ENCODE measurements at regions not wholly inside any gene's neighbourhood (a gene's known extent, or its start where the extent isn't known, plus 50 kb on each side); places are given as distances from the start of the nearest gene placed in this dataset.
"Not testable (repeated sequence)": the region's sequence is repeated elsewhere in the genome, so short reads cannot be mapped to it uniquely, and the experiment has no call there.

- Histone ChIP-seq H3K27me3 (no peaks in the 10 kb centered on the region), H3K9me3 (replicated peaks in 1 of 11) (peaks cover 7 to 40% (median 14%) of the 10 kb centered on the region in 11 experiments; a peak in 14 of 22 replicates), H4K20me1 (no peaks in the 10 kb centered on the region), H3K36me3 (no peaks in the 10 kb centered on the region), H3K4me1 (peaks cover 0 to 9% (median 2%) of the 10 kb centered on the region in 10 experiments; a peak in 3 of 20 replicates), H3K4me2 (no peak overlapping the region), H3K4me3 (no peak overlapping the region), H3K27ac (no peak overlapping the region), H3K9ac (no peak overlapping the region)
- TF ChIP-seq Cebpa-rat (IDR thresholded peaks at IDR 0.05) = no peak
Observed at GRCh38 chr6:169099411-169100202, 154.0 kb downstream of the THBS2 start.

GRCh38 chr6:169098651-169099050 lies 155.0 kb downstream of the THBS2 start:
- H3K36me3 ChIP-seq, H3K4me1 ChIP-seq, H3K4me2 ChIP-seq, H3K9ac ChIP-seq, H4K20me1 ChIP-seq, H3K27ac ChIP-seq, H3K4me3 ChIP-seq, H3K27me3 ChIP-seq: not testable (repeated sequence)
- peaks cover 7 to 45% (median 14%) of the 10 kb centered on the region in 11 experiments; a peak in 15 of 22 replicates for H3K9me3 ChIP-seq (replicated peaks in 1 of 11)

GRCh38 chr6:169098116-169098515 lies 155.5 kb downstream of the THBS2 start:
- peaks cover 0 to 9% (median 2%) of the 10 kb centered on the region in 10 experiments; a peak in 3 of 20 replicates for H3K4me1 ChIP-seq
- H3K4me2 ChIP-seq = no peak overlapping the region
- no peaks in the 10 kb centered on the region for H3K36me3 ChIP-seq
- peaks cover 3 to 47% (median 13%) of the 10 kb centered on the region in 11 experiments; a peak in 15 of 22 replicates for H3K9me3 ChIP-seq (replicated peaks in 1 of 11)
- no peaks in the 10 kb centered on the region for H3K27me3 ChIP-seq
- no peak overlapping the region for H3K4me3 ChIP-seq
- H3K27ac ChIP-seq = no peak overlapping the region
- H4K20me1 ChIP-seq = no peaks in the 10 kb centered on the region
- no peak overlapping the region for H3K9ac ChIP-seq
- TF ChIP-seq Cebpa-rat (IDR thresholded peaks at IDR 0.05) = no peak

GRCh38 chr6:169097381-169097959 lies 156.2 kb downstream of the THBS2 start:
- H3K27me3 ChIP-seq = no peaks in the 10 kb centered on the region
- peaks cover 0 to 9% (median 2%) of the 10 kb centered on the region in 10 experiments; a peak in 3 of 20 replicates for H3K4me1 ChIP-seq
- no peak overlapping the region for H3K4me2 ChIP-seq
- no peaks in the 10 kb centered on the region for H4K20me1 ChIP-seq
- peaks cover 0 to 46% (median 8%) of the 10 kb centered on the region in 11 experiments; a peak in 12 of 22 replicates for H3K9me3 ChIP-seq (replicated peaks in 1 of 11)
- H3K4me3 ChIP-seq = no peak overlapping the region
- no peak overlapping the region for H3K27ac ChIP-seq
- no peak overlapping the region for H3K9ac ChIP-seq
- no peaks in the 10 kb centered on the region for H3K36me3 ChIP-seq
- TF ChIP-seq Cebpa-rat (IDR thresholded peaks at IDR 0.05) = no peak

GRCh38 chr6:169096388-169096787 lies 157.3 kb downstream of the THBS2 start:
- H3K4me2 ChIP-seq = 0 out of 22 replicates have a peak overlapping the region, but pooled peaks of 1 of the 11 experiments have one; percentile 2
- TF ChIP-seq Cebpa-rat (IDR thresholded peaks at IDR 0.05) = no peak
- 0 out of 22 replicates have a peak, but pooled peaks cover 0 to 1% (median 0%) of the 10 kb centered on the region in 11 experiments for H3K36me3 ChIP-seq
- H3K4me1 ChIP-seq = peaks cover 0 to 9% (median 2%) of the 10 kb centered on the region in 10 experiments; a peak in 3 of 20 replicates
- no peaks in the 10 kb centered on the region for H4K20me1 ChIP-seq
- H3K27me3 ChIP-seq = no peaks in the 10 kb centered on the region
- no peak overlapping the region for H3K27ac ChIP-seq
- peaks cover 10 to 53% (median 17%) of the 10 kb centered on the region in 11 experiments for H3K9me3 ChIP-seq (replicated peaks in 1 of 11)
- no peak overlapping the region for H3K9ac ChIP-seq
- H3K4me3 ChIP-seq = no peak overlapping the region

GRCh38 chr6:169095153-169095552 lies 158.5 kb downstream of the THBS2 start:
- Histone ChIP-seq H3K36me3 (peaks cover 0 to 11% (median 0%) of the 10 kb centered on the region in 11 experiments; a peak in 1 of 22 replicates), H3K27ac (no peak overlapping the region), H3K9me3 (replicated peaks in 1 of 11) (peaks cover 22 to 55% (median 28%) of the 10 kb centered on the region in 11 experiments), H3K4me1 (peaks cover 0 to 9% (median 2%) of the 10 kb centered on the region in 10 experiments; a peak in 3 of 20 replicates), H4K20me1 (no peaks in the 10 kb centered on the region), H3K4me3 (no peak overlapping the region), H3K4me2 (no peak overlapping the region), H3K27me3 (no peaks in the 10 kb centered on the region), H3K9ac (no peak overlapping the region)
- no peak for TF ChIP-seq Cebpa-rat (IDR thresholded peaks at IDR 0.05)

- Histone ChIP-seq H3K27me3 (no peaks in the 10 kb centered on the region), H3K27ac (no peak overlapping the region), H4K20me1 (no peaks in the 10 kb centered on the region), H3K4me2 (no peak overlapping the region), H3K36me3 (peaks cover 0 to 11% (median 0%) of the 10 kb centered on the region in 11 experiments; a peak in 1 of 22 replicates), H3K4me3 (no peak overlapping the region), H3K9ac (no peak overlapping the region), H3K9me3 (replicated peaks in 1 of 11) (peaks cover 28 to 58% (median 34%) of the 10 kb centered on the region in 11 experiments), H3K4me1 (peaks cover 0 to 9% (median 2%) of the 10 kb centered on the region in 10 experiments; a peak in 3 of 20 replicates)
- TF ChIP-seq Cebpa-rat (IDR thresholded peaks at IDR 0.05) = no peak
Observed at GRCh38 chr6:169094552-169094950, 159.1 kb downstream of the THBS2 start.

GRCh38 chr6:169093770-169094551 lies 159.7 kb downstream of the THBS2 start:
- Histone ChIP-seq H3K4me1 (peaks cover 0 to 9% (median 2%) of the 10 kb centered on the region in 10 experiments; a peak in 3 of 20 replicates), H3K9me3 (replicated peaks in 1 of 11) (peaks cover 34 to 62% (median 38%) of the 10 kb centered on the region in 11 experiments), H3K27ac (no peak overlapping the region), H3K4me2 (no peak overlapping the region), H4K20me1 (no peaks in the 10 kb centered on the region), H3K27me3 (no peaks in the 10 kb centered on the region), H3K36me3 (peaks cover 0 to 11% (median 0%) of the 10 kb centered on the region in 11 experiments; a peak in 1 of 22 replicates), H3K4me3 (no peak overlapping the region), H3K9ac (no peak overlapping the region)
- no peak for TF ChIP-seq Cebpa-rat (IDR thresholded peaks at IDR 0.05)

All from BLaER1 treated with 17β-estradiol and CSF1 and Interleukin-3, amounts not matched to agents 10 nM and 100 nM (cell line).